ENCODE measurements at regions not wholly inside any gene's neighbourhood (a gene's known extent, or its start where the extent isn't known, plus 50 kb on each side); places are given as distances from the start of the nearest gene placed in this dataset.

DNA sequence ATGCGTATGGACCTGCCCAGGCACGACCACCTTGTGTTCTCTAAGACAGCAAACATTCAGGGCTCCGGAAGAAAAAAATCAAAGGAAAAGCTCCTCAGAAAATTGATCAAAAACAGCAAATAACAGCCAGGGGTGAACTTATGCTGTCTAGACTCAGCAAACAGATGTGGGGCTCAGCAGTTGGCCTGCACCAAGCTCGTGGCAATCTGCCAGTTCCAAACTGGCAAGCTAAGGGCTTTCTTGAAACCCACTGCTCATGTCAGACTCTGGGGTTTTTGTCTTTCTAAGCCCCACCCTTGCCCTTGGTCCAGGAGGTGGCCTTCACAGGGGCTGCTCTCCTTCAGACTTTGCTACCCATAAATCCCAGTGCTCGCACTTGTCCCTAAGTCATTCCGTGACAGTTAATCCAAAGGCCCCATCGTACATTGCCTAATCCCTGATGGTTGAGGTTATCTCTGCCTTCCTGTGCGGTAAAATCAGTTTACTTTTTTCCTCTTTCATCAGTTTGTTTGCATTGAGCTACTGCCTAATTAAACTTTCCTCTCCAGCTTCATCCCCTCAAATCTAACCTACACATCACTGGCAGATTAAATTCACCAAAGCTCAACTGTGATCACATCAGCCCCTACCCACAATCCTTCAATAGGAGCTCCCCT lies 408.0 kb downstream of the LRATD1 start:
- peak in 2 of 3 donors; percentile 53 to 57 for DNase-seq
- WGBS (ENCODE audit: insufficient coverage, low coverage, low lambda C conversion rate, missing lambda C conversion rate), result 39% methylated on average over 8 of the region's 8 CpGs
- ATAC-seq, result peak in 3 of 4 donors; percentile 56 to 80 (median 61)
- Histone ChIP-seq H3K36me3 (no peaks in the 10 kb centered on the region), H3K4me3 (no peak overlapping the region), H3K4me1 (peaks cover 0 to 42% (median 0%) of the 10 kb centered on the region in 4 donors), H3K9me3 (no peaks in the 10 kb centered on the region), H3K27me3 (no peaks in the 10 kb centered on the region), H3K27ac (peak overlapping the region in 1 of 3 donors; percentile 59)
- intact Hi-C loops (cut with DNase I), result no loop called here
- TF ChIP-seq, protein P1, sequence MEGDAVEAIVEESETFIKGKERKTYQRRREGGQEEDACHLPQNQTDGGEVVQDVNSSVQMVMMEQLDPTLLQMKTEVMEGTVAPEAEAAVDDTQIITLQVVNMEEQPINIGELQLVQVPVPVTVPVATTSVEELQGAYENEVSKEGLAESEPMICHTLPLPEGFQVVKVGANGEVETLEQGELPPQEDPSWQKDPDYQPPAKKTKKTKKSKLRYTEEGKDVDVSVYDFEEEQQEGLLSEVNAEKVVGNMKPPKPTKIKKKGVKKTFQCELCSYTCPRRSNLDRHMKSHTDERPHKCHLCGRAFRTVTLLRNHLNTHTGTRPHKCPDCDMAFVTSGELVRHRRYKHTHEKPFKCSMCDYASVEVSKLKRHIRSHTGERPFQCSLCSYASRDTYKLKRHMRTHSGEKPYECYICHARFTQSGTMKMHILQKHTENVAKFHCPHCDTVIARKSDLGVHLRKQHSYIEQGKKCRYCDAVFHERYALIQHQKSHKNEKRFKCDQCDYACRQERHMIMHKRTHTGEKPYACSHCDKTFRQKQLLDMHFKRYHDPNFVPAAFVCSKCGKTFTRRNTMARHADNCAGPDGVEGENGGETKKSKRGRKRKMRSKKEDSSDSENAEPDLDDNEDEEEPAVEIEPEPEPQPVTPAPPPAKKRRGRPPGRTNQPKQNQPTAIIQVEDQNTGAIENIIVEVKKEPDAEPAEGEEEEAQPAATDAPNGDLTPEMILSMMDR (IDR thresholded peaks at IDR 0.05), result no peak
- TF ChIP-seq POLR2A (IDR thresholded peaks at IDR 0.05), result no peak

DNA sequence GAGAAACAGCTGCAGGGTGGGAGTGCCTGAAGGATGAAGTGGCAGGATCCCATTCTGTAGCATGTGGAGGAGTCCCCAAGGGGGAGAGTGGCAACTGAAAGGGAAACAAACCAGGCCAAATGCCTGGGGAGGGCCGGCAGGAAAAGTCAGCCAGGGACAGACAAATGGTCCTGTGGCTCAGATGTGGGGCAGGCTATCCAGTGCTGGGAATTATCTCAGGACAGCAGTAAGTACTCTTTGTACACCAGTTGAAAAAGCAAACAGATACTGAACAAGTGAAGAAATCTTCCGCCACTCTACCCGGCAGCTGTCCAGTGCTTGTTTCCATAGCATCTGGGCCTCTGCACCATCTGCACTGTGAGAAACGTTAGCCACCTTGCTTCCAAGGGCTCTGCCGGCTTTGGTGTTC lies 408.9 kb downstream of the LRATD1 start:
- Histone ChIP-seq H3K9me3 (no peaks in the 10 kb centered on the region), H3K4me3 (no peak overlapping the region), H3K27ac (peak overlapping the region in 1 of 3 donors; percentile 59), H3K4me1 (peaks cover 0 to 42% (median 0%) of the 10 kb centered on the region in 4 donors), H3K27me3 (no peaks in the 10 kb centered on the region), H3K36me3 (no peaks in the 10 kb centered on the region)
- 24% methylated on average over 3 of the region's 5 CpGs for WGBS (ENCODE audit: insufficient coverage, low coverage, low lambda C conversion rate, missing lambda C conversion rate)
- intact Hi-C loops (cut with DNase I), result no loop called here
- ATAC-seq (peak in 3 of 4 donors; percentile 57 to 83 (median 63)), DNase-seq (peak in 2 of 3 donors; percentile 55 to 63)
- TF ChIP-seq, protein P1 (IDR thresholded peaks at IDR 0.05), result no peak
- no peak for TF ChIP-seq POLR2A (IDR thresholded peaks at IDR 0.05)

DNA sequence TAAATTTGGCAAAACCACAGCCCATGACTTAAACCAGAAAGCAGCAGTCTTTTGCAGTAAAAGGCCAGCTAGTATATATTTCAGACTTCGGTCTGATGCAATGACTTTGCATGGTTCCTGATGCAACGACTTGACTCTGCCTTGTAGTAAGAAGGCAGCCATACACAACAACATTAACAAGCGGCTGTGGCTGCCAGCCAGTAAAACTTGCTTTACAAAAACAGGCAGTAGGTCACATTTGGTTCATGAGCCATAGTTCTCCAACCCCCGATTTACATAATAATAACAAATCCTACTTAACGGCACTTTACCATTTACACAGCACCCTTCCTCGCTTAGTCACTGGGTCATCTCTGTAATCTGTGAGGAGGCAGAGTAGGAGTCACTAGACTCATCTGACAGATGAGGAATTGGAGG lies 410.3 kb downstream of the LRATD1 start:
- TF ChIP-seq POLR2A (IDR thresholded peaks at IDR 0.05), result no peak
- TF ChIP-seq, protein P1 (IDR thresholded peaks at IDR 0.05), result no peak
- no peak for DNase-seq
- WGBS (ENCODE audit: insufficient coverage, low coverage, low lambda C conversion rate, missing lambda C conversion rate), result 40% methylated on average over 5 of the region's 6 CpGs
- intact Hi-C loops (cut with DNase I), result no loop called here
- no peak overlapping the region for H3K27ac ChIP-seq
- no peak overlapping the region for H3K4me3 ChIP-seq
- peaks cover 0 to 42% (median 0%) of the 10 kb centered on the region in 4 donors for H3K4me1 ChIP-seq
- ATAC-seq, result no peak
- no peaks in the 10 kb centered on the region for H3K36me3 ChIP-seq
- no peaks in the 10 kb centered on the region for H3K9me3 ChIP-seq
- no peaks in the 10 kb centered on the region for H3K27me3 ChIP-seq

GRCh38 chr2:15043336-15044058 lies 411.0 kb downstream of the LRATD1 start:
- no peak for DNase-seq
- Histone ChIP-seq H3K27ac (no peak overlapping the region), H3K9me3 (no peaks in the 10 kb centered on the region), H3K36me3 (no peaks in the 10 kb centered on the region), H3K27me3 (no peaks in the 10 kb centered on the region), H3K4me1 (peaks cover 0 to 42% (median 0%) of the 10 kb centered on the region in 4 donors), H3K4me3 (no peak overlapping the region)
- TF ChIP-seq, protein P1 (IDR thresholded peaks at IDR 0.05), result no peak
- TF ChIP-seq POLR2A (IDR thresholded peaks at IDR 0.05), result no peak
- 28% methylated on average over 4 of the region's 4 CpGs for WGBS (ENCODE audit: insufficient coverage, low coverage, low lambda C conversion rate, missing lambda C conversion rate)
- peak in 1 of 4 donors; percentile 3 for ATAC-seq
- intact Hi-C loops (cut with DNase I), result no loop called here
